ENCODE measurements at regions not wholly inside any gene's neighbourhood (a gene's known extent, or its start where the extent isn't known, plus 50 kb on each side); places are given as distances from the start of the nearest gene placed in this dataset.

DNA sequence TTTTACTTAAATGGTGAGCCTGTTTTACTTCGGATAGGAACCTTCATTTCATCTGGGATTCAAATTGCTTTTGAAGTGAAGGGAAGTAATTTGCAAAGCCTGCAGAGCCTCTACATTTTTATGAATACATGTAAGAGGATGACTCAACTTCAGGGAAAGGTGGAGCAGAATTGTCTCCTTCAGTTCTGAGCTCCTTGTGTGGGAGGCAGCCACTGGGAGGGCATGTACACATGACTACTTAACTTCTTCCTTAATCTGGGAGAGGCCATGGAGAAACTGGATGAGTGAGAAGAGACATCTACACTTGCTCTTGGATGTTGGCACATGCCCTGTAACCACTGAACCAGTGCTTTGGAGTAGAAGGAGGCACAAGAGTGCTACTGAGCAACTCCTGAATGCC lies 145.1 kb upstream of the NRSN1 start (continued):
- TF ChIP-seq, protein P1, sequence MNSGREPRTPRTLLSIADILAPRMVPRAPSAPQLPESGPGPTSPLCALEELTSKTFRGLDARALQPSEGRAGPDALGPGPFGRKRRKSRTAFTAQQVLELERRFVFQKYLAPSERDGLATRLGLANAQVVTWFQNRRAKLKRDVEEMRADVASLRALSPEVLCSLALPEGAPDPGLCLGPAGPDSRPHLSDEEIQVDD (CRISPR knock-in tag; IDR thresholded peaks at IDR 0.05; ENCODE audit: borderline replicate concordance) = no peak
- TF ChIP-seq XBP1 (CRISPR knock-in tag; IDR thresholded peaks at IDR 0.05) (no peak), ZNF264 (CRISPR knock-in tag; IDR thresholded peaks at IDR 0.05) (no peak), ASH2L (IDR thresholded peaks at IDR 0.05; ENCODE audit: insufficient read length, low read depth, low read length) (no peak), MIXL1 (CRISPR knock-in tag; IDR thresholded peaks at IDR 0.05) (no peak), ZMYM3 (CRISPR knock-in tag; IDR thresholded peaks at IDR 0.05) (no peak), ZBTB20 (CRISPR knock-in tag; IDR thresholded peaks at IDR 0.05; ENCODE audit: borderline replicate concordance, low read depth) (no peak)
- TF ChIP-seq, protein P2, sequence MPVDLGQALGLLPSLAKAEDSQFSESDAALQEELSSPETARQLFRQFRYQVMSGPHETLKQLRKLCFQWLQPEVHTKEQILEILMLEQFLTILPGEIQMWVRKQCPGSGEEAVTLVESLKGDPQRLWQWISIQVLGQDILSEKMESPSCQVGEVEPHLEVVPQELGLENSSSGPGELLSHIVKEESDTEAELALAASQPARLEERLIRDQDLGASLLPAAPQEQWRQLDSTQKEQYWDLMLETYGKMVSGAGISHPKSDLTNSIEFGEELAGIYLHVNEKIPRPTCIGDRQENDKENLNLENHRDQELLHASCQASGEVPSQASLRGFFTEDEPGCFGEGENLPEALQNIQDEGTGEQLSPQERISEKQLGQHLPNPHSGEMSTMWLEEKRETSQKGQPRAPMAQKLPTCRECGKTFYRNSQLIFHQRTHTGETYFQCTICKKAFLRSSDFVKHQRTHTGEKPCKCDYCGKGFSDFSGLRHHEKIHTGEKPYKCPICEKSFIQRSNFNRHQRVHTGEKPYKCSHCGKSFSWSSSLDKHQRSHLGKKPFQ (CRISPR knock-in tag; IDR thresholded peaks at IDR 0.05; ENCODE audit: insufficient replicate concordance) = no peak

DNA sequence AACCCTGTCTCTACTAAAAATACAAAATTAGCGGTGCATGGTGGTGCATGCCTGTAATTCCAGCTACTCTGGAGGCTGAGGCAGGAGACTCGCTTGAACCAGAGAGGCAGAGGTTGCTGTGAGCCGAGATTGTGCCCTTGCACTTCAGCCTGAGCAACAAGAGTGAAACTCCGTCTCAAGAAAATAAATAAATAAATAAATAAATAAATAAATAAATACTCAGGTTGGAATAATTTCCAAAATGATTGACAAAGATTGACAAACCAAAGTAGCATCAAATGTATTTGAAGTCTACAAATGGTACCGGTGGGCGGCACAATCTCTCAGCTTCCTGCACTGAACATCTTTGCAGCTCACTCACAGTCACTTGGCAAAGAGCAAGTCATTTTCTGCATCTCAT lies 144.1 kb upstream of the NRSN1 start:
- ChIA-PET POLR2A (no interaction called here), CTCF (ENCODE audit: low intra/inter-chr PET ratio, low total read pairs) (no interaction called here)
- Histone ChIP-seq H3K27ac (ENCODE audit: extremely low read length, insufficient read depth, low read length) (no peak overlapping the region), H3K27me3 (ENCODE audit: control insufficient read depth in 1 of 2, insufficient read depth in 2 of 2, low read length in 2 of 2) (no peaks in the 10 kb centered on the region), H4K20me1 (ENCODE audit: insufficient read depth, low read length) (no peaks in the 10 kb centered on the region), H3K4me1 (ENCODE audit: insufficient read depth, low read length) (no peaks in the 10 kb centered on the region), H3K4me3 (replicated peaks in 1 of 3; ENCODE audit: insufficient read depth in 1 of 3, low read depth in 2 of 3, low read length in 3 of 3) (no peak overlapping the region), H2AFZ (ENCODE audit: low read length) (no peak overlapping the region), H3K4me2 (ENCODE audit: low read depth, low read length) (no peak overlapping the region), H3K36me3 (replicated peaks in 1 of 2; ENCODE audit: control insufficient read depth in 1 of 2, insufficient read depth in 2 of 2, low read length in 2 of 2) (no peaks in the 10 kb centered on the region), H3K79me2 (ENCODE audit: insufficient read depth, low read length) (no peaks in the 10 kb centered on the region), H3K9me3 (ENCODE audit: low read length) (no peaks in the 10 kb centered on the region), H3K9ac (ENCODE audit: insufficient read depth, low read depth, low read length) (no peak overlapping the region)
- DNase-seq (ENCODE audit: low spot score) = no peak
- BruUV-seq (replicated peaks) = no TSS peak
- ATAC-seq = no peak
- in situ Hi-C loops (cut with HindIII; ENCODE audit: extremely low pct_ligation_motif_present, low pct_unique_long_range_greater_than_20kb) = no loop called here
- intact Hi-C loops (cut with micrococcal nuclease; ENCODE audit: unreplicated experiment) = no loop called here
- 34% methylated on average over 6 of the region's 6 CpGs for WGBS (ENCODE audit: low lambda C conversion rate)
- FAIRE-seq = no peak
- TF ChIP-seq, protein P3, sequence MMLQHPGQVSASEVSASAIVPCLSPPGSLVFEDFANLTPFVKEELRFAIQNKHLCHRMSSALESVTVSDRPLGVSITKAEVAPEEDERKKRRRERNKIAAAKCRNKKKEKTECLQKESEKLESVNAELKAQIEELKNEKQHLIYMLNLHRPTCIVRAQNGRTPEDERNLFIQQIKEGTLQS (CRISPR knock-in tag; IDR thresholded peaks at IDR 0.05) = no peak
- TF ChIP-seq SNAPC2 (CRISPR knock-in tag; IDR thresholded peaks at IDR 0.05) (no peak), GPN1 (CRISPR knock-in tag; IDR thresholded peaks at IDR 0.05; ENCODE audit: borderline replicate concordance) (no peak), ZNF160 (CRISPR knock-in tag; IDR thresholded peaks at IDR 0.05) (no peak), ZNF543 (CRISPR knock-in tag; IDR thresholded peaks at IDR 0.05) (no peak), ZMYM3 (CRISPR knock-in tag; IDR thresholded peaks at IDR 0.05) (no peak)
- TF ChIP-seq, protein P4, sequence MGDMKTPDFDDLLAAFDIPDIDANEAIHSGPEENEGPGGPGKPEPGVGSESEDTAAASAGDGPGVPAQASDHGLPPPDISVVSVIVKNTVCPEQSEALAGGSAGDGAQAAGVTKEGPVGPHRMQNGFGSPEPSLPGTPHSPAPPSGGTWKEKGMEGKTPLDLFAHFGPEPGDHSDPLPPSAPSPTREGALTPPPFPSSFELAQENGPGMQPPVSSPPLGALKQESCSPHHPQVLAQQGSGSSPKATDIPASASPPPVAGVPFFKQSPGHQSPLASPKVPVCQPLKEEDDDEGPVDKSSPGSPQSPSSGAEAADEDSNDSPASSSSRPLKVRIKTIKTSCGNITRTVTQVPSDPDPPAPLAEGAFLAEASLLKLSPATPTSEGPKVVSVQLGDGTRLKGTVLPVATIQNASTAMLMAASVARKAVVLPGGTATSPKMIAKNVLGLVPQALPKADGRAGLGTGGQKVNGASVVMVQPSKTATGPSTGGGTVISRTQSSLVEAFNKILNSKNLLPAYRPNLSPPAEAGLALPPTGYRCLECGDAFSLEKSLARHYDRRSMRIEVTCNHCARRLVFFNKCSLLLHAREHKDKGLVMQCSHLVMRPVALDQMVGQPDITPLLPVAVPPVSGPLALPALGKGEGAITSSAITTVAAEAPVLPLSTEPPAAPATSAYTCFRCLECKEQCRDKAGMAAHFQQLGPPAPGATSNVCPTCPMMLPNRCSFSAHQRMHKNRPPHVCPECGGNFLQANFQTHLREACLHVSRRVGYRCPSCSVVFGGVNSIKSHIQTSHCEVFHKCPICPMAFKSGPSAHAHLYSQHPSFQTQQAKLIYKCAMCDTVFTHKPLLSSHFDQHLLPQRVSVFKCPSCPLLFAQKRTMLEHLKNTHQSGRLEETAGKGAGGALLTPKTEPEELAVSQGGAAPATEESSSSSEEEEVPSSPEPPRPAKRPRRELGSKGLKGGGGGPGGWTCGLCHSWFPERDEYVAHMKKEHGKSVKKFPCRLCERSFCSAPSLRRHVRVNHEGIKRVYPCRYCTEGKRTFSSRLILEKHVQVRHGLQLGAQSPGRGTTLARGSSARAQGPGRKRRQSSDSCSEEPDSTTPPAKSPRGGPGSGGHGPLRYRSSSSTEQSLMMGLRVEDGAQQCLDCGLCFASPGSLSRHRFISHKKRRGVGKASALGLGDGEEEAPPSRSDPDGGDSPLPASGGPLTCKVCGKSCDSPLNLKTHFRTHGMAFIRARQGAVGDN (CRISPR knock-in tag; IDR thresholded peaks at IDR 0.05) = no peak

Data from HepG2 (cell line).